Type B pancreatic cell (in vitro differentiated cells): ENCODE measurements at regions not wholly inside any gene's neighbourhood (a gene's known extent, or its start where the extent isn't known, plus 50 kb on each side); places are given as distances from the start of the nearest gene placed in this dataset.

Experiments
- DNase-seq: peaks from one replicate; pipeline ENCODE4 v3.0.0; 2021; ENCODE audit warnings: mixed read lengths; ENCODE audit not compliant: unreplicated experiment; ENCODE audit errors: extremely low spot score
- H3K27ac Mint-ChIP-seq: 2 replicates; pipeline ENCODE4 v1.8.0; 2021; ENCODE audit warnings: mild to moderate bottlenecking, mixed read lengths
- H3K27me3 Mint-ChIP-seq: 2 replicates; pipeline ENCODE4 v1.8.0; 2021; ENCODE audit warnings: mixed read lengths
- H3K36me3 Mint-ChIP-seq: 2 replicates; pipeline ENCODE4 v1.8.0; 2021; ENCODE audit warnings: mixed read lengths
- H3K4me1 Mint-ChIP-seq: one replicate; pipeline ENCODE4 v1.8.0; 2021; ENCODE audit warnings: mixed read lengths; ENCODE audit not compliant: unreplicated experiment
- H3K4me3 Mint-ChIP-seq: 2 replicates; pipeline ENCODE4 v1.8.0; 2021; ENCODE audit warnings: mild to moderate bottlenecking, mixed read lengths
- H3K9me3 Mint-ChIP-seq: 2 replicates; pipeline ENCODE4 v1.8.0; 2021; ENCODE audit warnings: mixed read lengths
- CTCF ChIP-seq: fragments of 200-600 bp; sonication (generic); conservative IDR thresholded peaks from 2 replicates; pipeline ENCODE4 v1.5.0; 2021; ENCODE audit warnings: antibody characterized with exemption, mild to moderate bottlenecking

GRCh38 chr18:75773618-75774017 lies 346.1 kb upstream of the SMIM21 start:
- no peak overlapping the region for H3K27ac Mint-ChIP-seq
- H3K4me1 Mint-ChIP-seq, result no peaks in the 10 kb centered on the region
- H3K36me3 Mint-ChIP-seq, result no peaks in the 10 kb centered on the region
- H3K27me3 Mint-ChIP-seq, result peaks cover 6% of the 10 kb centered on the region
- H3K9me3 Mint-ChIP-seq, result no peaks in the 10 kb centered on the region
- no peak overlapping the region for H3K4me3 Mint-ChIP-seq
- DNase-seq, result no peak
- no peak for TF ChIP-seq CTCF

GRCh38 chr18:75762758-75763157 lies 335.3 kb upstream of the SMIM21 start:
- H3K27me3 Mint-ChIP-seq, result no peaks in the 10 kb centered on the region
- H3K27ac Mint-ChIP-seq, result no peak overlapping the region
- no peaks in the 10 kb centered on the region for H3K4me1 Mint-ChIP-seq
- no peaks in the 10 kb centered on the region for H3K9me3 Mint-ChIP-seq
- H3K4me3 Mint-ChIP-seq, result no peak overlapping the region
- no peak for TF ChIP-seq CTCF
- H3K36me3 Mint-ChIP-seq, result no peaks in the 10 kb centered on the region
- no peak for DNase-seq

- H3K4me1 Mint-ChIP-seq, result no peaks in the 10 kb centered on the region
- DNase-seq, result no peak
- no peaks in the 10 kb centered on the region for H3K36me3 Mint-ChIP-seq
- H3K9me3 Mint-ChIP-seq, result no peaks in the 10 kb centered on the region
- H3K4me3 Mint-ChIP-seq, result no peak overlapping the region
- TF ChIP-seq CTCF, result no peak
- H3K27ac Mint-ChIP-seq, result no peak overlapping the region
- H3K27me3 Mint-ChIP-seq, result no peaks in the 10 kb centered on the region
Measured at GRCh38 chr18:75760208-75760607, 332.7 kb upstream of the SMIM21 start.

GRCh38 chr18:75757951-75758350 lies 330.4 kb upstream of the SMIM21 start:
- H3K4me1 Mint-ChIP-seq, result no peaks in the 10 kb centered on the region
- no peak overlapping the region for H3K27ac Mint-ChIP-seq
- no peaks in the 10 kb centered on the region for H3K36me3 Mint-ChIP-seq
- no peaks in the 10 kb centered on the region for H3K27me3 Mint-ChIP-seq
- TF ChIP-seq CTCF, result no peak
- no peak for DNase-seq
- no peak overlapping the region for H3K4me3 Mint-ChIP-seq
- H3K9me3 Mint-ChIP-seq, result no peaks in the 10 kb centered on the region

- peaks cover 4% of the 10 kb centered on the region for H3K4me1 Mint-ChIP-seq
- H3K4me3 Mint-ChIP-seq, result no peak overlapping the region
- H3K27ac Mint-ChIP-seq, result no peak overlapping the region
- TF ChIP-seq CTCF, result no peak
- H3K9me3 Mint-ChIP-seq, result no peaks in the 10 kb centered on the region
- H3K36me3 Mint-ChIP-seq, result no peaks in the 10 kb centered on the region
- DNase-seq, result no peak
- H3K27me3 Mint-ChIP-seq, result peaks cover 7% of the 10 kb centered on the region
Measured at GRCh38 chr18:75754433-75754832, 326.9 kb upstream of the SMIM21 start.

GRCh38 chr18:75753753-75754152 lies 326.2 kb upstream of the SMIM21 start:
- Mint-ChIP-seq H3K36me3 (no peaks in the 10 kb centered on the region), H3K27ac (no peak overlapping the region), H3K4me1 (peaks cover 4% of the 10 kb centered on the region), H3K9me3 (no peaks in the 10 kb centered on the region), H3K27me3 (peaks cover 7% of the 10 kb centered on the region), H3K4me3 (no peak overlapping the region)
- no peak for TF ChIP-seq CTCF
- no peak for DNase-seq
